CD4-positive, alpha-beta T cell (primary cell): ENCODE measurements at regions not wholly inside any gene's neighbourhood (a gene's known extent, or its start where the extent isn't known, plus 50 kb on each side); places are given as distances from the start of the nearest gene placed in this dataset.

Experiments
- ATAC-seq: fragments of 200-7000 bp; cut with Tn5 transposase; one replicate; pipeline ENCODE4 v1.10.0; 2022; ENCODE audit warnings: mild to moderate bottlenecking; ENCODE audit not compliant: poor library complexity
- CTCF ChIA-PET: fragments of 350-600 bp; sonication (Branson Sonifier 250); formaldehyde crosslinking; loops from one replicate; lab custom pipeline; 2021; ENCODE audit warnings: antibody characterized with exemption, inconsistent platforms; lab: Charles Lee
- POLR2A ChIA-PET: fragments of 350-600 bp; sonication (Branson Sonifier 250); formaldehyde crosslinking; loops from one replicate; lab custom pipeline; 2021; ENCODE audit warnings: antibody characterized with exemption, inconsistent platforms; lab: Charles Lee
- DNase-seq, 14 experiments: peaks; one replicate each; pipeline ENCODE4 v3.0.0-alpha.2; 2013 to 2020; ENCODE audit warnings: mixed read lengths in 2 of 14
- H3K27ac ChIP-seq, 2 donors: one replicate each; pipeline versions ENCODE4 v1.5.1 to v1.7.0; 2013; ENCODE audit warnings: low read length in 2 of 2, low read depth in 1 of 2, mild to moderate bottlenecking in 1 of 2
- H3K27me3 ChIP-seq, 2 experiments: 1 replicate in 1 of 2; 2 replicates in 1 of 2; pipeline versions ENCODE4 v1.6.1 to v1.7.0; 2013; ENCODE audit warnings: low read length in 2 of 2, control low read depth in 1 of 2, mild to moderate bottlenecking in 1 of 2, moderate library complexity in 1 of 2; ENCODE audit not compliant: insufficient read depth in 2 of 2, control insufficient read depth in 1 of 2
- H3K36me3 ChIP-seq: one replicate; pipeline ENCODE4 v1.6.1; 2013; ENCODE audit warnings: low read length, control low read depth; ENCODE audit not compliant: insufficient read depth
- H3K4me1 ChIP-seq: one replicate; pipeline ENCODE4 v1.6.1; 2013; ENCODE audit warnings: low read length, control low read depth; ENCODE audit not compliant: insufficient read depth
- H3K4me3 ChIP-seq: one replicate; pipeline ENCODE4 v1.5.1; 2013; ENCODE audit warnings: mild to moderate bottlenecking, low read length, moderate library complexity
- H3K9me3 ChIP-seq, 2 experiments: 1 replicate in 1 of 2; 2 replicates in 1 of 2; pipeline versions ENCODE4 v1.6.1 to v1.7.0; 2013; ENCODE audit warnings: low read length in 2 of 2, mild to moderate bottlenecking in 2 of 2, control low read depth in 1 of 2, moderate library complexity in 1 of 2; ENCODE audit not compliant: control insufficient read depth in 1 of 2, insufficient read depth in 1 of 2
- H3K27ac Mint-ChIP-seq: one replicate; pipeline ENCODE4 v1.8.0; 2020; ENCODE audit warnings: mixed read lengths
- H3K27me3 Mint-ChIP-seq: one replicate; pipeline ENCODE4 v1.8.0; 2021; ENCODE audit warnings: mixed read lengths
- H3K36me3 Mint-ChIP-seq: one replicate; pipeline ENCODE4 v1.8.0; 2021; ENCODE audit warnings: low read depth, mixed read lengths
- H3K4me1 Mint-ChIP-seq: one replicate; pipeline ENCODE4 v1.8.0; 2021; ENCODE audit warnings: low read depth, mixed read lengths
- H3K4me3 Mint-ChIP-seq: one replicate; pipeline ENCODE4 v1.8.0; 2020; ENCODE audit warnings: mild to moderate bottlenecking, mixed read lengths
- H3K9me3 Mint-ChIP-seq: one replicate; pipeline ENCODE4 v1.8.0; 2020; ENCODE audit warnings: mixed read lengths
- intact Hi-C, 2 experiments: fragments of 100-400 bp; cut with DNase I in 1 of 2; cut with micrococcal nuclease in 1 of 2; formaldehyde crosslinking; loops; one replicate each; pipeline versions ENCODE4 v1.15.1 to v1.9.0; 2023 to 2025; cut with DNase I, micrococcal nuclease
- TF ChIP-seq, protein P1 (sequence below): fragments of 200-600 bp; IDR thresholded peaks from one replicate; pipeline ENCODE4 v1.8.0; 2022; ENCODE audit warnings: antibody characterized with exemption, mild to moderate bottlenecking

DNA sequence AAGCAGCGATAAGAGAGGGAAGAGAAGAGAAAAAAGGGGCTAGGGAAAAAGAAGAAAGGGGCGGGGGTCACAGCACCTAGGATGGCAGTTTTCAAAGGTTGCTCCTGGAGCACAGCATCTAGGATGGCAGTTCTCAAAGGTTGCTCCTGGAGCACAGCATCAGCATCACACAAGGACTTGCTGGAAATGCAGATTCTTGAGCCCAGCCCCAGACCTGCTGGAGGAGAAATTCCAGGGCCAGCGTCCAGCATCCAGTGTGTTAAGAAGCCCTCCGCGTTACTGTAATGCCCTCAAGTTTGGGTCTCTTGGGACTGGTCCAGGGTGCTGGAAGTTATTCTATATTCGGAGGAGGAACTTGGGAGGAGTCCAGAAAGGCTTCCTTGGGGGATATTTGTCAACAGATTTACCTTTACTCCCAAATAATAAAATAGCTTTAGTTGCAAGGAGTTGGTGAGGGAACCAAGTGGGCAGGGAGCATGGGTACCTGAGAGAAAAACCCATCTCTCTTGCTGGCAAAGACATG is 519.4 kb downstream of the SHQ1 start:
- Mint-ChIP-seq H3K27ac (no peak overlapping the region), H3K27me3 (no peaks in the 10 kb centered on the region), H3K36me3 (no peaks in the 10 kb centered on the region), H3K4me1 (no peaks in the 10 kb centered on the region), H3K4me3 (no peak overlapping the region), H3K9me3 (no peaks in the 10 kb centered on the region)
- TF ChIP-seq, protein P1, sequence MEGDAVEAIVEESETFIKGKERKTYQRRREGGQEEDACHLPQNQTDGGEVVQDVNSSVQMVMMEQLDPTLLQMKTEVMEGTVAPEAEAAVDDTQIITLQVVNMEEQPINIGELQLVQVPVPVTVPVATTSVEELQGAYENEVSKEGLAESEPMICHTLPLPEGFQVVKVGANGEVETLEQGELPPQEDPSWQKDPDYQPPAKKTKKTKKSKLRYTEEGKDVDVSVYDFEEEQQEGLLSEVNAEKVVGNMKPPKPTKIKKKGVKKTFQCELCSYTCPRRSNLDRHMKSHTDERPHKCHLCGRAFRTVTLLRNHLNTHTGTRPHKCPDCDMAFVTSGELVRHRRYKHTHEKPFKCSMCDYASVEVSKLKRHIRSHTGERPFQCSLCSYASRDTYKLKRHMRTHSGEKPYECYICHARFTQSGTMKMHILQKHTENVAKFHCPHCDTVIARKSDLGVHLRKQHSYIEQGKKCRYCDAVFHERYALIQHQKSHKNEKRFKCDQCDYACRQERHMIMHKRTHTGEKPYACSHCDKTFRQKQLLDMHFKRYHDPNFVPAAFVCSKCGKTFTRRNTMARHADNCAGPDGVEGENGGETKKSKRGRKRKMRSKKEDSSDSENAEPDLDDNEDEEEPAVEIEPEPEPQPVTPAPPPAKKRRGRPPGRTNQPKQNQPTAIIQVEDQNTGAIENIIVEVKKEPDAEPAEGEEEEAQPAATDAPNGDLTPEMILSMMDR, result no peak
- DNase-seq, result no peak
- ChIA-PET CTCF (no interaction called here), POLR2A (interaction anchor here (1.2 kb wide), 1 partner anchor 18 kb away, joined by 4 read pairs; no protein-coding TSS in a partner anchor)
- intact Hi-C loops, result no loop called here
- Histone ChIP-seq H3K9me3 (no peaks in the 10 kb centered on the region), H3K4me1 (no peaks in the 10 kb centered on the region), H3K27ac (no peak overlapping the region), H3K4me3 (no peak overlapping the region), H3K27me3 (no peaks in the 10 kb centered on the region), H3K36me3 (no peaks in the 10 kb centered on the region)
- no peak for ATAC-seq

DNA sequence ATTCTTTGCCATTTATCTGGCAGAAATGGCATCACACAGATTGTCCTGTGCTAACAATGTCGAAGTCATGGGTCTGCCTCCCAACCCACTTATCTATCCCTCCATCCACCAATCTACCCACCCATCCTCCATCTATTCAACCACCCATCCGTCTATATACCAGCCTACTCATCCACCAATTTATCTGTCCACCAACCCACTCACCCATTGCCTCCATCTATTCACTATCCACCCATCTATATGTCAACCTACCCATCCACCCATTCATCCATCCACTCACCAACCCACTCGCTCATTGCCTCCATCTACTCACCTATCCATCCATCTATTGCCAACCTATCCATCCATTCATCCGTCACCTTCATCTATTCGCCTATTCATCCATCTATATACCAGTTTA is 521.2 kb downstream of the SHQ1 start:
- Histone ChIP-seq H3K27ac (no peak overlapping the region), H3K9me3 (peaks cover 0 to 4% of the 10 kb centered on the region in 2 experiments), H3K4me3 (no peak overlapping the region), H3K4me1 (no peaks in the 10 kb centered on the region), H3K27me3 (no peaks in the 10 kb centered on the region), H3K36me3 (no peaks in the 10 kb centered on the region)
- intact Hi-C loops, result no loop called here
- POLR2A ChIA-PET, result no interaction called here
- CTCF ChIA-PET, result no interaction called here
- no peak overlapping the region for H3K4me3 Mint-ChIP-seq
- no peaks in the 10 kb centered on the region for H3K9me3 Mint-ChIP-seq
- no peak for DNase-seq
- TF ChIP-seq, protein P1, result no peak
- H3K27ac Mint-ChIP-seq, result no peak overlapping the region
- H3K27me3 Mint-ChIP-seq, result no peaks in the 10 kb centered on the region
- H3K4me1 Mint-ChIP-seq, result no peaks in the 10 kb centered on the region
- no peak for ATAC-seq
- H3K36me3 Mint-ChIP-seq, result no peaks in the 10 kb centered on the region

DNA sequence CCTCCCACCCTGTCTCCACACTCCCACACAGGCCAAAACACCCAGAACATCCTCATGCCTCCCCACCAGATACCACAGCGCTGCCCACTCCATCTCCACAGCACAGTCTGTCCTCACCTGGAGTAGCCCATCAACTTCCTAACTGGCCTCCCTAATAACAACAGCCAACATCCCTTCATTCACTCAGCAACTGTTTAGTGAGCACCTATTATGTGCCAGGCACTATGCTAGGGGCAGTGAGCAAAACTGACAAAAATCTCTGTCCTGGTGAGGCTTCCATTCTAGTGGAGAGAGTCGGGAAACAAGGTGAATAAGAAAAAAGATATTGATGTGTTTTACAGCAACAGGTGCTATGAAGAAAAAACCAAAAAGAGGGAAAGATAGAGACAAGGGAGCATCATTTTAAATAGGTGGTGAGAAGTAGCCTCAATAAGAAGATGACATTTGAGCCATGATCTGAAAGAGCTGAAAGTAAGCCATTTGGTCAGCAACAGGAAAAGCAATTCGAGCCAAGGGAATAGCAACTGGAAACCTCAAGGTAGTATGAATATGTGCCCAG is 523.9 kb downstream of the SHQ1 start:
- intact Hi-C loops, result no loop called here
- ChIA-PET POLR2A (no interaction called here), CTCF (no interaction called here)
- Histone ChIP-seq H3K4me1 (no peaks in the 10 kb centered on the region), H3K36me3 (no peaks in the 10 kb centered on the region), H3K27me3 (no peaks in the 10 kb centered on the region), H3K27ac (no peak overlapping the region), H3K9me3 (peaks cover 0 to 9% of the 10 kb centered on the region in 2 experiments), H3K4me3 (no peak overlapping the region)
- H3K27me3 Mint-ChIP-seq, result no peaks in the 10 kb centered on the region
- TF ChIP-seq, protein P1, result no peak
- H3K9me3 Mint-ChIP-seq, result no peaks in the 10 kb centered on the region
- DNase-seq (no peak), ATAC-seq (no peak)
- H3K27ac Mint-ChIP-seq, result no peak overlapping the region
- no peaks in the 10 kb centered on the region for H3K4me1 Mint-ChIP-seq
- no peak overlapping the region for H3K4me3 Mint-ChIP-seq
- H3K36me3 Mint-ChIP-seq, result no peaks in the 10 kb centered on the region
